Trophoblast cell (in vitro differentiated cells and primary cell): ENCODE measurements at regions not wholly inside any gene's neighbourhood (a gene's known extent, or its start where the extent isn't known, plus 50 kb on each side); places are given as distances from the start of the nearest gene placed in this dataset.

ENCODE experiments used
- DNase-seq, 2 donors: peaks; one replicate each; pipeline ENCODE4 v3.0.0-alpha.2; 2016
- H2AFZ ChIP-seq: 2 replicates; pipeline ENCODE4 v1.6.1; 2013; ENCODE audit warnings: low read length, moderate library complexity, mild to moderate bottlenecking; ENCODE audit not compliant: insufficient read depth, poor library complexity
- H2AK5ac ChIP-seq: 2 replicates; pipeline ENCODE4 v1.6.1; 2013; ENCODE audit warnings: mild to moderate bottlenecking, low read length
- H2BK120ac ChIP-seq: 2 replicates; pipeline ENCODE4 v1.6.1; 2013; ENCODE audit warnings: low read length, mild to moderate bottlenecking, moderate library complexity; ENCODE audit not compliant: insufficient read depth, poor library complexity
- H2BK12ac ChIP-seq: 2 replicates; pipeline ENCODE4 v1.6.1; 2013; ENCODE audit warnings: mild to moderate bottlenecking, low read length, moderate library complexity
- H2BK5ac ChIP-seq: 2 replicates; pipeline ENCODE4 v1.6.1; 2013; ENCODE audit warnings: low read length, low read depth, moderate library complexity, mild to moderate bottlenecking; ENCODE audit not compliant: poor library complexity
- H3K14ac ChIP-seq: 2 replicates; pipeline ENCODE4 v1.6.1; 2013; ENCODE audit warnings: mild to moderate bottlenecking, low read length
- H3K18ac ChIP-seq: 2 replicates; pipeline ENCODE4 v1.6.1; 2013; ENCODE audit warnings: mild to moderate bottlenecking, low read length
- H3K23ac ChIP-seq: 2 replicates; pipeline ENCODE4 v1.6.1; 2013; ENCODE audit warnings: low read length
- H3K27ac ChIP-seq: 2 replicates; pipeline ENCODE4 v1.5.1; 2013; ENCODE audit warnings: low read depth, mild to moderate bottlenecking, inconsistent platforms, low read length, moderate library complexity
- H3K27me3 ChIP-seq: 2 replicates; pipeline ENCODE4 v1.6.1; 2013; ENCODE audit warnings: inconsistent platforms, mild to moderate bottlenecking, low read length, moderate library complexity; ENCODE audit not compliant: insufficient read depth
- H3K36me3 ChIP-seq, 2 experiments: 1 replicate in 1 of 2; 2 replicates in 1 of 2; pipeline ENCODE4 v1.6.1; 2013; ENCODE audit warnings: low read length in 2 of 2, mild to moderate bottlenecking in 2 of 2, moderate library complexity in 1 of 2; ENCODE audit not compliant: insufficient read depth in 2 of 2, control insufficient read depth in 1 of 2
- H3K4ac ChIP-seq: 2 replicates; pipeline ENCODE4 v1.6.1; 2013; ENCODE audit warnings: low read depth, mild to moderate bottlenecking, low read length, moderate library complexity
- H3K4me1 ChIP-seq, 2 experiments: 1 replicate in 1 of 2; 2 replicates in 1 of 2; pipeline ENCODE4 v1.6.1; 2013; ENCODE audit warnings: low read length in 2 of 2, mild to moderate bottlenecking in 2 of 2, moderate library complexity in 1 of 2; ENCODE audit not compliant: insufficient read depth in 2 of 2, control insufficient read depth in 1 of 2
- H3K4me2 ChIP-seq: 2 replicates; pipeline ENCODE4 v1.6.1; 2013; ENCODE audit warnings: inconsistent platforms, mild to moderate bottlenecking, low read length, moderate library complexity
- H3K4me3 ChIP-seq: 2 replicates; pipeline ENCODE4 v1.5.1; 2013; ENCODE audit warnings: mild to moderate bottlenecking, low read depth, low read length, inconsistent platforms
- H3K79me1 ChIP-seq: one replicate; pipeline ENCODE4 v1.6.1; 2013; ENCODE audit warnings: low read length
- H3K79me2 ChIP-seq: 2 replicates; pipeline ENCODE4 v1.6.1; 2013; ENCODE audit warnings: low read length, mild to moderate bottlenecking; ENCODE audit not compliant: control insufficient read depth, insufficient read depth, poor library complexity
- H3K9ac ChIP-seq: 2 replicates; pipeline ENCODE4 v1.6.1; 2013; ENCODE audit warnings: mild to moderate bottlenecking, low read length
- H3K9me3 ChIP-seq: 2 replicates; pipeline ENCODE4 v1.6.1; 2013; ENCODE audit warnings: low read depth, mild to moderate bottlenecking, control low read depth, inconsistent platforms, low read length; ENCODE audit not compliant: insufficient read depth
- H4K12ac ChIP-seq: 2 replicates; pipeline ENCODE4 v1.6.1; 2013; ENCODE audit warnings: low read depth, mild to moderate bottlenecking, low read length, moderate library complexity
- H4K8ac ChIP-seq: 2 replicates; pipeline ENCODE4 v1.6.1; 2013; ENCODE audit warnings: low read depth, mild to moderate bottlenecking, low read length, moderate library complexity
- H4K91ac ChIP-seq: one replicate; pipeline ENCODE4 v1.6.1; 2013; ENCODE audit warnings: low read depth, mild to moderate bottlenecking, low read length, moderate library complexity
- WGBS: extraction: QIAGEN DNeasy Blood & Tissue Kit; methylation state at CpG from one replicate; pipeline ENCODE4 v1.1.7; 2013; ENCODE audit warnings: missing lambda C conversion rate; ENCODE audit not compliant: insufficient read length, insufficient coverage; ENCODE audit errors: extremely low coverage; 5-methylcytosine and 5-hydroxymethylcytosine counted together

GRCh38 chr22:47628477-47629272 lies 866.2 kb downstream of the TBC1D22A start:
- Histone ChIP-seq H3K9ac (no peak overlapping the region), H2BK12ac (no peak overlapping the region), H4K12ac (no peak overlapping the region), H3K14ac (no peak overlapping the region), H2AFZ (no peak overlapping the region), H3K4me1 (no peaks in the 10 kb centered on the region), H3K23ac (peak overlapping the region; percentile 88), H2BK120ac (no peak overlapping the region), H4K8ac (no peak overlapping the region), H3K4me2 (no peak overlapping the region), H2AK5ac (no peak overlapping the region), H3K79me2 (no peaks in the 10 kb centered on the region), H3K79me1 (no peaks in the 10 kb centered on the region), H3K4ac (no peak overlapping the region), H4K91ac (no peak overlapping the region), H3K9me3 (peaks cover 32% of the 10 kb centered on the region), H3K18ac (no peak overlapping the region), H3K4me3 (peak overlapping the region; percentile 52), H2BK5ac (no peak overlapping the region), H3K36me3 (no peaks in the 10 kb centered on the region), H3K27me3 (no peaks in the 10 kb centered on the region), H3K27ac (no peak overlapping the region)
- 100% methylated on average over 9 of the region's 17 CpGs for WGBS
- no peak for DNase-seq

- WGBS = 100% methylated on average over 1 of the region's 17 CpGs
These were observed 865.3 kb downstream of the TBC1D22A start for GRCh38 chr22:47627556-47628253.

GRCh38 chr22:47626428-47627390 lies 864.3 kb downstream of the TBC1D22A start:
- DNase-seq = no peak
- H3K36me3 ChIP-seq = no peaks in the 10 kb centered on the region
- no peak overlapping the region for H2BK5ac ChIP-seq
- H3K4me3 ChIP-seq = no peak overlapping the region
- H2BK12ac ChIP-seq = no peak overlapping the region
- no peaks in the 10 kb centered on the region for H3K79me2 ChIP-seq
- H3K9me3 ChIP-seq = peaks cover 41% of the 10 kb centered on the region
- H3K4me1 ChIP-seq = no peaks in the 10 kb centered on the region
- H3K79me1 ChIP-seq = no peaks in the 10 kb centered on the region
- H2BK120ac ChIP-seq = no peak overlapping the region
- H4K12ac ChIP-seq = no peak overlapping the region
- H2AFZ ChIP-seq = no peak overlapping the region
- no peak overlapping the region for H4K91ac ChIP-seq
- no peak overlapping the region for H3K14ac ChIP-seq
- no peak overlapping the region for H3K9ac ChIP-seq
- H2AK5ac ChIP-seq = no peak overlapping the region
- WGBS = no CpG with 5 or more reads among the region's 15 CpGs
- H4K8ac ChIP-seq = no peak overlapping the region
- no peak overlapping the region for H3K23ac ChIP-seq
- H3K4ac ChIP-seq = no peak overlapping the region
- no peaks in the 10 kb centered on the region for H3K27me3 ChIP-seq
- no peak overlapping the region for H3K4me2 ChIP-seq
- no peak overlapping the region for H3K27ac ChIP-seq
- no peak overlapping the region for H3K18ac ChIP-seq

More at GRCh38 chr22:47627556-47628253, 865.3 kb downstream of the TBC1D22A start:
- Histone ChIP-seq H3K18ac (no peak overlapping the region), H3K4ac (no peak overlapping the region), H3K4me2 (no peak overlapping the region), H3K4me3 (no peak overlapping the region), H3K36me3 (no peaks in the 10 kb centered on the region), H3K79me1 (no peaks in the 10 kb centered on the region), H4K12ac (no peak overlapping the region), H2BK120ac (no peak overlapping the region), H3K27me3 (no peaks in the 10 kb centered on the region), H4K91ac (no peak overlapping the region), H4K8ac (no peak overlapping the region), H3K4me1 (no peaks in the 10 kb centered on the region), H3K9me3 (peaks cover 37% of the 10 kb centered on the region), H2AFZ (no peak overlapping the region), H3K27ac (no peak overlapping the region), H2BK12ac (no peak overlapping the region), H2BK5ac (no peak overlapping the region), H3K14ac (no peak overlapping the region), H3K23ac (no peak overlapping the region), H3K9ac (no peak overlapping the region), H2AK5ac (no peak overlapping the region), H3K79me2 (no peaks in the 10 kb centered on the region)
- DNase-seq = no peak
